ENCODE measurements at regions not wholly inside any gene's neighbourhood (a gene's known extent, or its start where the extent isn't known, plus 50 kb on each side); places are given as distances from the start of the nearest gene placed in this dataset.

GRCh38 chr6:167643223-167643622, 183.5 kb upstream of the AFDN start:
- TF ChIP-seq ZNF274 (IDR thresholded peaks at IDR 0.05; ENCODE audit: low read depth, low read length) = no peak
- H3K4me3 ChIP-seq (ENCODE audit: low read length) = no peak overlapping the region

GRCh38 chr6:167643716-167644115, 183.0 kb upstream of the AFDN start:
- no peak for TF ChIP-seq ZNF274 (IDR thresholded peaks at IDR 0.05; ENCODE audit: low read depth, low read length)
- H3K4me3 ChIP-seq (ENCODE audit: low read length) = no peak overlapping the region

GRCh38 chr6:167644412-167645132, 182.1 kb upstream of the AFDN start:
- no peak for TF ChIP-seq ZNF274 (IDR thresholded peaks at IDR 0.05; ENCODE audit: low read depth, low read length)
- H3K4me3 ChIP-seq (ENCODE audit: low read length) = no peak overlapping the region

GRCh38 chr6:167645368-167645767, 181.3 kb upstream of the AFDN start:
- no peak overlapping the region for H3K4me3 ChIP-seq (ENCODE audit: low read length)
- no peak for TF ChIP-seq ZNF274 (IDR thresholded peaks at IDR 0.05; ENCODE audit: low read depth, low read length)

- TF ChIP-seq ZNF274 (IDR thresholded peaks at IDR 0.05; ENCODE audit: low read depth, low read length) = no peak
- no peak overlapping the region for H3K4me3 ChIP-seq (ENCODE audit: low read length)
Measured at GRCh38 chr6:167647306-167647705, 179.4 kb upstream of the AFDN start.

GRCh38 chr6:167647737-167648470, 178.8 kb upstream of the AFDN start:
- no peak overlapping the region for H3K4me3 ChIP-seq (ENCODE audit: low read length)
- no peak for TF ChIP-seq ZNF274 (IDR thresholded peaks at IDR 0.05; ENCODE audit: low read depth, low read length)

GRCh38 chr6:167648501-167649278, 178.0 kb upstream of the AFDN start:
- TF ChIP-seq ZNF274 (IDR thresholded peaks at IDR 0.05; ENCODE audit: low read depth, low read length) = no peak
- H3K4me3 ChIP-seq (ENCODE audit: low read length) = no peak overlapping the region

- H3K4me3 ChIP-seq (ENCODE audit: low read length) = no peak overlapping the region
- TF ChIP-seq ZNF274 (IDR thresholded peaks at IDR 0.05; ENCODE audit: low read depth, low read length) = no peak
Measured at GRCh38 chr6:167649476-167649875, 177.2 kb upstream of the AFDN start.

GRCh38 chr6:167650730-167651317, 175.9 kb upstream of the AFDN start:
- no peak overlapping the region for H3K4me3 ChIP-seq (ENCODE audit: low read length)
- no peak for TF ChIP-seq ZNF274 (IDR thresholded peaks at IDR 0.05; ENCODE audit: low read depth, low read length)

GRCh38 chr6:167651318-167652041, 175.2 kb upstream of the AFDN start:
- no peak for TF ChIP-seq ZNF274 (IDR thresholded peaks at IDR 0.05; ENCODE audit: low read depth, low read length)
- H3K4me3 ChIP-seq (ENCODE audit: low read length) = no peak overlapping the region

- no peak overlapping the region for H3K4me3 ChIP-seq (ENCODE audit: low read length)
- TF ChIP-seq ZNF274 (IDR thresholded peaks at IDR 0.05; ENCODE audit: low read depth, low read length) = no peak
Measured at GRCh38 chr6:167652042-167652700, 174.5 kb upstream of the AFDN start.

- H3K4me3 ChIP-seq (ENCODE audit: low read length) = no peak overlapping the region
- no peak for TF ChIP-seq ZNF274 (IDR thresholded peaks at IDR 0.05; ENCODE audit: low read depth, low read length)
Measured at GRCh38 chr6:167652701-167653095, 174.0 kb upstream of the AFDN start.

GRCh38 chr6:167653561-167653960, 173.2 kb upstream of the AFDN start:
- no peak for TF ChIP-seq ZNF274 (IDR thresholded peaks at IDR 0.05; ENCODE audit: low read depth, low read length)
- H3K4me3 ChIP-seq (ENCODE audit: low read length) = no peak overlapping the region

All from GM08714 (cell line).